B cell (primary cell): ENCODE measurements at regions not wholly inside any gene's neighbourhood (a gene's known extent, or its start where the extent isn't known, plus 50 kb on each side); places are given as distances from the start of the nearest gene placed in this dataset.

ENCODE experiments used
- CTCF ChIP-seq: fragments of 200-600 bp; IDR thresholded peaks from one replicate; pipeline ENCODE4 v1.8.0; 2022; ENCODE audit warnings: antibody characterized with exemption, mild to moderate bottlenecking
- EZH2 ChIP-seq: IDR thresholded peaks from 2 replicates; pipeline ENCODE4 v1.6.1; 2012; ENCODE audit warnings: borderline replicate concordance, low read depth, mild to moderate bottlenecking, moderate library complexity, low read length; ENCODE audit not compliant: insufficient read depth, poor library complexity, severe bottlenecking

- TF ChIP-seq CTCF (no peak), EZH2 (no peak)
Observed at GRCh38 chr20:11018668-11019170, 344.9 kb upstream of the JAG1 start.
